Breast epithelium (tissue), 4 donors: ENCODE measurements at regions not wholly inside any gene's neighbourhood (a gene's known extent, or its start where the extent isn't known, plus 50 kb on each side); places are given as distances from the start of the nearest gene placed in this dataset.

Experiments
- DNase-seq, 2 donors: peaks; one replicate each; pipeline ENCODE4 v3.0.0-alpha.2; 2019; ENCODE audit warnings: low spot score in 2 of 2
- H3K27ac ChIP-seq, 2 donors: fragments of 200-600 bp; sonication (generic) in 1 of 2; one replicate each; pipeline ENCODE4 v1.5.1; 2016 to 2019; ENCODE audit warnings: mild to moderate bottlenecking in 1 of 2
- H3K27me3 ChIP-seq, 2 donors: fragments of 200-600 bp; sonication (generic) in 1 of 2; one replicate each; pipeline versions ENCODE4 v1.5.1 to v1.6.0; 2017 to 2019; ENCODE audit warnings: control low read depth in 1 of 2, mild to moderate bottlenecking in 1 of 2
- H3K36me3 ChIP-seq: fragments of 200-600 bp; one replicate; pipeline ENCODE4 v1.5.1; 2019
- H3K4me1 ChIP-seq, 2 donors: fragments of 200-600 bp; sonication (generic); one replicate each; pipeline ENCODE4 v1.5.1; 2016 to 2019; ENCODE audit warnings: control low read depth in 1 of 2
- H3K4me3 ChIP-seq, 3 donors: fragments of 200-600 bp; sonication (generic); 1 replicate in 2 of 3; 2 replicates in 1 of 3; pipeline ENCODE4 v1.5.1; 2016 to 2019; ENCODE audit warnings: mild to moderate bottlenecking in 3 of 3, moderate library complexity in 2 of 3
- H3K9me3 ChIP-seq, 2 donors: fragments of 200-600 bp; sonication (generic) in 1 of 2; one replicate each; pipeline ENCODE4 v1.5.1; 2016 to 2019; ENCODE audit warnings: control low read depth in 1 of 2
- POLR2A ChIP-seq: fragments of 450-650 bp; IDR thresholded peaks from one replicate; pipeline ENCODE4 v1.6.1; 2016; ENCODE audit warnings: antibody characterized with exemption, mild to moderate bottlenecking, moderate library complexity
- POLR2AphosphoS5 ChIP-seq, 3 donors: sonication (generic); formaldehyde crosslinking; IDR thresholded peaks; one replicate each; pipeline ENCODE4 v1.6.1; 2017; ENCODE audit warnings: antibody characterized with exemption in 3 of 3
- intact Hi-C: fragments of 100-400 bp; cut with DNase I; formaldehyde crosslinking; loops from one replicate; pipeline ENCODE4 v1.15.1; 2023; ENCODE audit warnings: low total_unique reads
- TF ChIP-seq, protein P1 (sequence below), 3 donors: fragments of 450-650 bp; IDR thresholded peaks; one replicate each; pipeline ENCODE4 v1.5.1; 2016 to 2017; ENCODE audit warnings: antibody characterized with exemption in 3 of 3, mild to moderate bottlenecking in 3 of 3, moderate library complexity in 3 of 3

DNA sequence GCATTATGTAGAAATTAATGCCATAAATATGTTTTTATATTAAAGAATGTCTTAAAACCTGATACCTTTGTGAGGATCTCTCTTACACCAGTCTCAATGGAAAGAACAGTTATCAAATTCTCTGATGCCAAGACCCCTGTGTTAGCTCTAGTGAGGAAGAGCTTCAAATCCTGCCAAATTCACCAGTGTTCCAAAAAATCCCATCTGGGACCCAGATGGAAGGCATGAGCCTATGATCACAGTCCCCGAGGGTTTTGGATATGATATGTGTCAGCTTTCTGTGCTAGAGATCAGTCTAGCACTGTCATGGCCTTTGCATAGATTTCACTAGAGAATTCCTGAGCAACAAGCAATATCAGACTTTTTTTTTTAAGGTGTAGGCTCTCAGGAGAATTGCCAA is 412.1 kb downstream of the UBE2NL start:
- no peak for DNase-seq
- TF ChIP-seq, protein P1, sequence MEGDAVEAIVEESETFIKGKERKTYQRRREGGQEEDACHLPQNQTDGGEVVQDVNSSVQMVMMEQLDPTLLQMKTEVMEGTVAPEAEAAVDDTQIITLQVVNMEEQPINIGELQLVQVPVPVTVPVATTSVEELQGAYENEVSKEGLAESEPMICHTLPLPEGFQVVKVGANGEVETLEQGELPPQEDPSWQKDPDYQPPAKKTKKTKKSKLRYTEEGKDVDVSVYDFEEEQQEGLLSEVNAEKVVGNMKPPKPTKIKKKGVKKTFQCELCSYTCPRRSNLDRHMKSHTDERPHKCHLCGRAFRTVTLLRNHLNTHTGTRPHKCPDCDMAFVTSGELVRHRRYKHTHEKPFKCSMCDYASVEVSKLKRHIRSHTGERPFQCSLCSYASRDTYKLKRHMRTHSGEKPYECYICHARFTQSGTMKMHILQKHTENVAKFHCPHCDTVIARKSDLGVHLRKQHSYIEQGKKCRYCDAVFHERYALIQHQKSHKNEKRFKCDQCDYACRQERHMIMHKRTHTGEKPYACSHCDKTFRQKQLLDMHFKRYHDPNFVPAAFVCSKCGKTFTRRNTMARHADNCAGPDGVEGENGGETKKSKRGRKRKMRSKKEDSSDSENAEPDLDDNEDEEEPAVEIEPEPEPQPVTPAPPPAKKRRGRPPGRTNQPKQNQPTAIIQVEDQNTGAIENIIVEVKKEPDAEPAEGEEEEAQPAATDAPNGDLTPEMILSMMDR (IDR thresholded peaks at IDR 0.05): no peak
- Histone ChIP-seq H3K27ac (no peak overlapping the region), H3K4me3 (no peak overlapping the region), H3K36me3 (no peaks in the 10 kb centered on the region), H3K9me3 (no peaks in the 10 kb centered on the region), H3K4me1 (no peaks in the 10 kb centered on the region), H3K27me3 (no peaks in the 10 kb centered on the region)
- intact Hi-C loops: no loop called here

DNA sequence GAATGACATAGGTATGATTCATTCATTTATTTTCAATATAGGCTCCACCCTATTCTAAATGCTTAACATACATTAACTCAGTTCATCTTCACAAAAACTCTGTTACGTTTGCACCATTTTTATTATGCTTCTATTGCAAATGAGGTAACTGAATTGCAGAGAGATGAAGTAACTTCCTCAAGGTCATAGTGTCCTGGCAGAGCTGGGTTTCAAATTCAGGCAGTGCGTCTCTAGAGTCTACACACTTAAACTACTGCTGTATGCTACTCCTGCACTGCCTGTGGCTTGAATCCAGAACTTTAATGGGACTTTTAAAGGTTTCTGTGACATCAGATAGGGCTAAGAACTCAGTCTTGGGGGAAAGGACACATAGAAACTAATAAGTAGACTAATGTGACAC is 413.4 kb downstream of the UBE2NL start:
- intact Hi-C loops: no loop called here
- no peak for TF ChIP-seq POLR2AphosphoS5 (IDR thresholded peaks at IDR 0.05)
- TF ChIP-seq, protein P1 (IDR thresholded peaks at IDR 0.05): no peak
- no peak for TF ChIP-seq POLR2A
- no peaks in the 10 kb centered on the region for H3K27me3 ChIP-seq
- H3K4me1 ChIP-seq: no peaks in the 10 kb centered on the region
- H3K4me3 ChIP-seq: no peak overlapping the region
- DNase-seq: no peak
- no peak overlapping the region for H3K27ac ChIP-seq
- H3K36me3 ChIP-seq: no peaks in the 10 kb centered on the region
- no peaks in the 10 kb centered on the region for H3K9me3 ChIP-seq

DNA sequence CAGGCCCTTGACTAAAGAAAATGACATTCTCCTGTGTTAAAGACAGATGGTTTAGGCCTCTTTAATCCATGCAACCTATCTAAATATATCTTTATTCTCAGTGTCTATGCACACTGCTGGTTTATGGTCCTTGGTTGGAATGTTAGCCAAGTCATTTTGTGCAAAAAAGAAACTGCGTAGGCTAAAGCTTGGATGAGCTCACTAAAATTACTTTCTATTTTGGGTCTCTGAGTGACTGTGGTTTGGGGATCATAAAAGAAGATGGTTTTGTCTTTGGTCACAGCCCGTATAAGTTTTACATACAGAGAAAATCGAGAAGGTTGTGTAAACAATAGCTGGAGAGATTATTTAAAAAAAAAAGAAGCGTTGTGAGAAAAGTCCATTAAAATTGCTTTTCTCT is 443.6 kb downstream of the UBE2NL start:
- H3K27ac ChIP-seq: no peak overlapping the region
- no peaks in the 10 kb centered on the region for H3K9me3 ChIP-seq
- TF ChIP-seq, protein P1 (IDR thresholded peaks at IDR 0.05): no peak
- no peak for TF ChIP-seq POLR2A
- no peak for TF ChIP-seq POLR2AphosphoS5 (IDR thresholded peaks at IDR 0.05)
- no peaks in the 10 kb centered on the region for H3K36me3 ChIP-seq
- no peaks in the 10 kb centered on the region for H3K4me1 ChIP-seq
- intact Hi-C loops: no loop called here
- no peaks in the 10 kb centered on the region for H3K27me3 ChIP-seq
- no peak overlapping the region for H3K4me3 ChIP-seq
- no peak for DNase-seq

DNA sequence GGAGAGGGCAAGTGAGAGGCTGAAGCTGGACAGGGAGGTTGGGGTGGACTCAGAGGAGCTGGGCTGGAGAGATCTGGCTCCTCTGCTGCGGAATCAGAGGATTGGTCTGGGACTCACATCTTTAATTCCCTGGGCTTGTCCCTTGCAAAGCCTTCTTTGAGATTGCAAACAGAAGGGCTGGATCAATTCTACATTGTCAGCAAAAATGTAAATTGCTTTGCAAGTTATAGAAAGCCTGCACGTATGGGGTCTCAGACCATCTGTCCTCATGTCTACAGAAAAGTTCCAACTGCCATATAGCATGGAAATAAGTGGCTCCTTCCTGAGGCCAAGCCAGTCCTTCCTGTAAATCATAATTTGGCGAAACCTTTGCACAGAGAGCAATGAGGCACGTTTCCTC is 449.6 kb downstream of the UBE2NL start:
- no peaks in the 10 kb centered on the region for H3K27me3 ChIP-seq
- no peak overlapping the region for H3K4me3 ChIP-seq
- H3K27ac ChIP-seq: no peak overlapping the region
- no peaks in the 10 kb centered on the region for H3K36me3 ChIP-seq
- intact Hi-C loops: no loop called here
- DNase-seq: no peak
- H3K9me3 ChIP-seq: peaks cover 4 to 5% of the 10 kb centered on the region in 2 donors
- no peaks in the 10 kb centered on the region for H3K4me1 ChIP-seq
- TF ChIP-seq POLR2A (no peak), POLR2AphosphoS5 (IDR thresholded peaks at IDR 0.05) (no peak)
- TF ChIP-seq, protein P1 (IDR thresholded peaks at IDR 0.05): no peak

DNA sequence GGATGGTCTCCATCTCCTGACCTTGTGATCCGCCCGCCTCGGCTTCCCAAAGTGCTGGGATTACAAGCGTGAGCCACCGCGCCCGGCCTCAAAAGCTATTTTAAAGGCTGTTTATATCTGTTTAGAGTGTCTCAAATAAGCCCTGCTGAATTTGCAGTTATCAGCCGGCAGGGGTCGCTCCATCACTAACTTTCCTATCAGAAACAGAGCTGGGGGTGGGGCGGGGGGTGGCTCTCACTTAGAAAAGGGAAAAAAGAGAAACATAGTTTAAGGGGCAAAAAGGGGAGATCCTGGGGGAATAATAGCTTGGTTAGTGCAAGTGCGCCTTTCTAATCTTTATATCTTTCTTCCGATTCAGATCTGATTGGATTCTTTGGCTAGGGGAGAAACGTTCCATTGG is 450.7 kb downstream of the UBE2NL start:
- Histone ChIP-seq H3K4me3 (no peak overlapping the region), H3K4me1 (no peaks in the 10 kb centered on the region), H3K27me3 (no peaks in the 10 kb centered on the region), H3K27ac (no peak overlapping the region), H3K9me3 (peaks cover 5% of the 10 kb centered on the region in 2 donors), H3K36me3 (no peaks in the 10 kb centered on the region)
- intact Hi-C loops: no loop called here
- DNase-seq: no peak
- TF ChIP-seq POLR2A: no peak
- TF ChIP-seq, protein P1 (IDR thresholded peaks at IDR 0.05): no peak
- TF ChIP-seq POLR2AphosphoS5 (IDR thresholded peaks at IDR 0.05): no peak
